GM23338 (cell line): ENCODE measurements at regions not wholly inside any gene's neighbourhood (a gene's known extent, or its start where the extent isn't known, plus 50 kb on each side); places are given as distances from the start of the nearest gene placed in this dataset.

Experiments used
- CTCF ChIP-seq, 2 experiments: fragments of 200-600 bp in 1 of 2; sonication (generic) in 1 of 2; conservative IDR thresholded peaks; 2 replicates each; pipeline versions ENCODE4 v1.5.1 to v1.6.1; 2016 to 2017; ENCODE audit warnings: antibody characterized with exemption in 2 of 2, low read depth in 2 of 2, mild to moderate bottlenecking in 2 of 2, moderate library complexity in 1 of 2
- EZH2 ChIP-seq: fragments of 200-600 bp; sonication (generic); IDR thresholded peaks from one replicate; pipeline ENCODE4 v1.8.0; 2017; ENCODE audit warnings: antibody characterized with exemption, mild to moderate bottlenecking, low read depth; ENCODE audit not compliant: unreplicated experiment
- NANOG ChIP-seq: IDR thresholded peaks from 2 replicates; pipeline ENCODE4 v1.6.1; 2016; ENCODE audit warnings: antibody characterized with exemption, borderline replicate concordance
- POLR2AphosphoS5 ChIP-seq: IDR thresholded peaks from 2 replicates; pipeline ENCODE4 v1.6.1; 2016; ENCODE audit warnings: antibody characterized with exemption, low read depth

- TF ChIP-seq CTCF (conservative IDR thresholded peaks at IDR 0.05; ENCODE audit: low read depth in 2 of 2) (no peak), NANOG (no peak), POLR2AphosphoS5 (no peak), EZH2 (no peak)
These were observed 180.9 kb downstream of the SUCNR1 start for GRCh38 chr3:152054315-152054714.
